ENCODE measurements at regions not wholly inside any gene's neighbourhood (a gene's known extent, or its start where the extent isn't known, plus 50 kb on each side); places are given as distances from the start of the nearest gene placed in this dataset.

GRCh38 chr14:54173802-54174201, 217.2 kb upstream of the BMP4 start:
- no peak overlapping the region for H3K4me3 ChIP-seq (ENCODE audit: low read depth, low read length)
- no peak for TF ChIP-seq CTCF (IDR thresholded peaks at IDR 0.05; ENCODE audit: insufficient read depth, low read depth, low read length)
- ChIA-PET POLR2A (no interaction called here), CTCF (interaction anchor here (1.0 to 7.7 kb wide), 18 partner anchors 8 to 740 kb away, joined by 3 to 43 read pairs (median 6); partner anchors contain the start of gene BMP4)
- peak; percentile 27 for DNase-seq (ENCODE audit: low read depth)
- no peaks in the 10 kb centered on the region for H3K36me3 ChIP-seq (ENCODE audit: control insufficient read depth, insufficient read depth, low read length)
- H3K27me3 ChIP-seq (ENCODE audit: control insufficient read depth, insufficient read depth, low read length) = no peaks in the 10 kb centered on the region

GRCh38 chr14:54174457-54174856, 217.8 kb upstream of the BMP4 start:
- ChIA-PET POLR2A (no interaction called here), CTCF (interaction anchor here (0.7 to 7.7 kb wide), 23 partner anchors 8 to 879 kb away, joined by 3 to 43 read pairs (median 5); partner anchors contain the start of gene BMP4)
- no peak overlapping the region for H3K4me3 ChIP-seq (ENCODE audit: low read depth, low read length)
- no peaks in the 10 kb centered on the region for H3K36me3 ChIP-seq (ENCODE audit: control insufficient read depth, insufficient read depth, low read length)
- no peak for DNase-seq (ENCODE audit: low read depth)
- no peak for TF ChIP-seq CTCF (IDR thresholded peaks at IDR 0.05; ENCODE audit: insufficient read depth, low read depth, low read length)
- H3K27me3 ChIP-seq (ENCODE audit: control insufficient read depth, insufficient read depth, low read length) = no peaks in the 10 kb centered on the region

DNA sequence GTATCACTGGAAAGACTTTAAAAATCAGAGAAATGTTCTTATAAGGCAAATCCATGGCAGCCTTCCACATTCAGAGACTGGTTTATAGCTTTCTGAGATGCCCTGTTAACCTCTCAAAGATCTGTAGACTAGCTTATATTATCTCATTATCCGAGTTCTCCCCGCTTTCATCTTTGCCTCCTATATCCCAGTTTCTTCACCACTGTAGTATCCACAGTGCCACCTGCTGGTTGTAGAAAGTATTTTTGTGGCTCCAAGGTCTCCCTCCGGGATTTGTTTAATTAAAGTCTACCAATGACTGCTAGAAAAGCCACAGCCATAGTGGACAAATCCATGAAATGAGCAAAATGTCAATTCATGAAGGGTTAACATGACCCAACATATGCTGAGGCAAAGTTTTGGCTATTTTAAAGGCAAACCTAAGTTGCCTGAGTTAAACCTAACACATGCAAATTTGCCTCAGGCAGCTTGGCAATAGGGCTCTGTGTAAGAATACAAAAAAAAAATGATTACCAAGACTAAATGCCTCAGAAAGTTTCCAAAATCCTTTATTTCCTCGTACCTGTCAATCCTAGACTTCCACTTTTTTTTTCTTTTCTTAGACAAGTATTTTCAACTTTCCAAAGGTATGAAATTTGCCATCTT, 218.8 kb upstream of the BMP4 start:
- TF ChIP-seq CTCF (IDR thresholded peaks at IDR 0.05; ENCODE audit: insufficient read depth, low read depth, low read length) = peak; percentile 72
- CTCF ChIA-PET = interaction anchor here (0.6 to 7.7 kb wide), 30 partner anchors 7 to 1254 kb away, joined by 3 to 43 read pairs (median 4); partner anchors contain the start of gene BMP4
- H3K27me3 ChIP-seq (ENCODE audit: control insufficient read depth, insufficient read depth, low read length) = no peaks in the 10 kb centered on the region
- no peaks in the 10 kb centered on the region for H3K36me3 ChIP-seq (ENCODE audit: control insufficient read depth, insufficient read depth, low read length)
- no peak for DNase-seq (ENCODE audit: low read depth)
- H3K4me3 ChIP-seq (ENCODE audit: low read depth, low read length) = no peak overlapping the region
- POLR2A ChIA-PET = interaction anchor here (0.6 kb wide), 1 partner anchor 11 kb away, joined by 4 read pairs; no protein-coding TSS in a partner anchor

- H3K4me3 ChIP-seq (ENCODE audit: low read depth, low read length) = no peak overlapping the region
- CTCF ChIA-PET = interaction anchor here (0.7 to 7.7 kb wide), 7 partner anchors 11 to 744 kb away, joined by 3 to 43 read pairs (median 6); no protein-coding TSS in a partner anchor
These were observed 219.8 kb upstream of the CDKN3 start for GRCh38 chr14:54177019-54177418.

More at GRCh38 chr14:54177019-54177418, 219.8 kb upstream of the CDKN3 start:
- Histone ChIP-seq H3K27me3 (ENCODE audit: control insufficient read depth, insufficient read depth, low read length) (no peaks in the 10 kb centered on the region), H3K36me3 (ENCODE audit: control insufficient read depth, insufficient read depth, low read length) (no peaks in the 10 kb centered on the region)
- no peak for TF ChIP-seq CTCF (IDR thresholded peaks at IDR 0.05; ENCODE audit: insufficient read depth, low read depth, low read length)
- DNase-seq (ENCODE audit: low read depth) = no peak
- POLR2A ChIA-PET = no interaction called here

Data from BJ (cell line).